ENCODE measurements at regions not wholly inside any gene's neighbourhood (a gene's known extent, or its start where the extent isn't known, plus 50 kb on each side); places are given as distances from the start of the nearest gene placed in this dataset.

DNA sequence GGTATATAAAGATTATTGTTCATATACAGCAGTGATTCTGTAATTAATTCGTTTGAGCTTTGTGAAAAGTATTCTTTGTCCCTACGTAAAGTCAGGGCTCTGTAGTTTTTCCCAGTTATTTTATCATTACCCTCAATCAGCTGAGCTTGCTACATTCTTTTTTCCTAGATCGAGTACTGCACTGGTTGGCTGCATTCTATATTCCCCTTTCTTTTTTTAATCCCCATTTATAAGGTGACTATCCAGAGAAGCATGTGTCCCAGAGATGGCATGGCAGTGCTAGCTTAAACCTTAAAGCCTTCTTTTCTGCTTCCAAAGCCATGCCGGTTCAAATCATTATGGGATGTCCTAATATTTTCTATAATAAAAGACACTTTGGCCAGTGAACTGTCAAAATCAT is 230.1 kb upstream of the CELF2 start:
- no peak for TF ChIP-seq CTCF (conservative IDR thresholded peaks at IDR 0.05 in 1 of 2, IDR thresholded peaks at IDR 0.05 in 1 of 2; ENCODE audit: extremely low read depth in 1 of 2, insufficient read depth in 1 of 2, low read depth in 1 of 2, low read length in 2 of 2)
- no peak for TF ChIP-seq EZH2 (IDR thresholded peaks at IDR 0.05; ENCODE audit: borderline replicate concordance, low read length)

Measured in mammary epithelial cell (primary cell).